GDM1 (cell line): ENCODE measurements at regions not wholly inside any gene's neighbourhood (a gene's known extent, or its start where the extent isn't known, plus 50 kb on each side); places are given as distances from the start of the nearest gene placed in this dataset.
"Not testable (repeated sequence)": the region's sequence is repeated elsewhere in the genome, so short reads cannot be mapped to it uniquely, and the experiment has no call there.

Source experiments
- DNase-seq: peaks from one replicate; lab custom pipeline; 2025; lab: John Stamatoyannopoulos, UW

- no peak for DNase-seq
Measured at GRCh38 chr10:120755771-120756170, 95.4 kb upstream of the WDR11 start.

GRCh38 chr10:120760253-120760652 is 90.9 kb upstream of the WDR11 start:
- DNase-seq = no peak

GRCh38 chr10:120761951-120762350 is 89.2 kb upstream of the WDR11 start:
- DNase-seq = no peak

GRCh38 chr10:120765226-120765803 is 85.8 kb upstream of the WDR11 start:
- no peak for DNase-seq

GRCh38 chr10:120768227-120768626 is 82.9 kb upstream of the WDR11 start:
- no peak for DNase-seq

GRCh38 chr10:120770496-120770895 is 80.7 kb upstream of the WDR11 start:
- DNase-seq = no peak

- DNase-seq = no peak
Measured at GRCh38 chr10:120776442-120776841, 74.7 kb upstream of the WDR11 start.

- no peak for DNase-seq
Measured at GRCh38 chr10:120782336-120782735, 68.8 kb upstream of the WDR11 start.

- no peak for DNase-seq
Measured at GRCh38 chr10:120783098-120783497, 68.1 kb upstream of the WDR11 start.

GRCh38 chr10:120783867-120784266 is 67.3 kb upstream of the WDR11 start:
- DNase-seq = peak; percentile 20

- no peak for DNase-seq
Measured at GRCh38 chr10:120788771-120789170, 62.4 kb upstream of the WDR11 start.

GRCh38 chr10:120789303-120790203 is 61.6 kb upstream of the WDR11 start:
- peak; percentile 52 for DNase-seq

GRCh38 chr10:120791316-120791715 is 59.8 kb upstream of the WDR11 start:
- no peak for DNase-seq

GRCh38 chr10:120793088-120793487 is 58.1 kb upstream of the WDR11 start:
- no peak for DNase-seq

- no peak for DNase-seq
Measured at GRCh38 chr10:120794390-120794789, 56.8 kb upstream of the WDR11 start.

- not testable (repeated sequence) for DNase-seq
Measured at GRCh38 chr10:120798276-120798675, 52.9 kb upstream of the WDR11 start.

- no peak for DNase-seq
Measured at GRCh38 chr10:120799849-120800248, 51.3 kb upstream of the WDR11 start.

GRCh38 chr10:120800528-120801323 is 50.4 kb upstream of the WDR11 start:
- DNase-seq = no peak
